ENCODE measurements at regions not wholly inside any gene's neighbourhood (a gene's known extent, or its start where the extent isn't known, plus 50 kb on each side); places are given as distances from the start of the nearest gene placed in this dataset.
"Not testable (repeated sequence)": the region's sequence is repeated elsewhere in the genome, so short reads cannot be mapped to it uniquely, and the experiment has no call there.

DNA sequence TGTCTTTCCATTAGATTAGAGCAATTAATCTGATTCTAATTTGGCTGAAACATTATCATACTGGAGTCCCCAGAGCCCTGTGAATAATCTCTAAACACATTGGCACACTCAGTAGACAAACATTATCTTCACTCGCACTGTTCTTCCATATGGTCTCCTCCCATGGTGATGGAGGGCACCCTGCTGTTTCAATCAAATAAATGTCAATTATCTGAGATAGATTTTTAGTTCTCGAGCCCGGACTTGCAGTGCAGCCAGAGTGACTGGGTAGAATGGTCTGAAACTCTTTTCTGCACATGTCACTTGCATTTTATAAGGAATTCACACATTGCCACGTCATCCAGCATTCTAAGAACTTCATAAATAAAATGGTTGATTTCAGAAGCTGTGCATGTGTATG is 90.6 kb upstream of the MAP3K7 start:
- WGBS, 4 donors, result 40 to 59% (median 54%) methylated on average over 4 of the region's 4 CpGs
- no peaks in the 10 kb centered on the region for H3K4me1 ChIP-seq
- no peak for DNase-seq
- H3K27ac ChIP-seq, result no peak overlapping the region
- no peaks in the 10 kb centered on the region for H3K27me3 ChIP-seq
- no peaks in the 10 kb centered on the region for H3K9me3 ChIP-seq
- intact Hi-C loops (cut with DNase I), result no loop called here
- ATAC-seq, result no peak
- no peak overlapping the region for H3K4me3 ChIP-seq
- TF ChIP-seq, protein P1, sequence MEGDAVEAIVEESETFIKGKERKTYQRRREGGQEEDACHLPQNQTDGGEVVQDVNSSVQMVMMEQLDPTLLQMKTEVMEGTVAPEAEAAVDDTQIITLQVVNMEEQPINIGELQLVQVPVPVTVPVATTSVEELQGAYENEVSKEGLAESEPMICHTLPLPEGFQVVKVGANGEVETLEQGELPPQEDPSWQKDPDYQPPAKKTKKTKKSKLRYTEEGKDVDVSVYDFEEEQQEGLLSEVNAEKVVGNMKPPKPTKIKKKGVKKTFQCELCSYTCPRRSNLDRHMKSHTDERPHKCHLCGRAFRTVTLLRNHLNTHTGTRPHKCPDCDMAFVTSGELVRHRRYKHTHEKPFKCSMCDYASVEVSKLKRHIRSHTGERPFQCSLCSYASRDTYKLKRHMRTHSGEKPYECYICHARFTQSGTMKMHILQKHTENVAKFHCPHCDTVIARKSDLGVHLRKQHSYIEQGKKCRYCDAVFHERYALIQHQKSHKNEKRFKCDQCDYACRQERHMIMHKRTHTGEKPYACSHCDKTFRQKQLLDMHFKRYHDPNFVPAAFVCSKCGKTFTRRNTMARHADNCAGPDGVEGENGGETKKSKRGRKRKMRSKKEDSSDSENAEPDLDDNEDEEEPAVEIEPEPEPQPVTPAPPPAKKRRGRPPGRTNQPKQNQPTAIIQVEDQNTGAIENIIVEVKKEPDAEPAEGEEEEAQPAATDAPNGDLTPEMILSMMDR (IDR thresholded peaks at IDR 0.05), result no peak
- no peak for TF ChIP-seq POLR2A (IDR thresholded peaks at IDR 0.05)
- no peaks in the 10 kb centered on the region for H3K36me3 ChIP-seq

DNA sequence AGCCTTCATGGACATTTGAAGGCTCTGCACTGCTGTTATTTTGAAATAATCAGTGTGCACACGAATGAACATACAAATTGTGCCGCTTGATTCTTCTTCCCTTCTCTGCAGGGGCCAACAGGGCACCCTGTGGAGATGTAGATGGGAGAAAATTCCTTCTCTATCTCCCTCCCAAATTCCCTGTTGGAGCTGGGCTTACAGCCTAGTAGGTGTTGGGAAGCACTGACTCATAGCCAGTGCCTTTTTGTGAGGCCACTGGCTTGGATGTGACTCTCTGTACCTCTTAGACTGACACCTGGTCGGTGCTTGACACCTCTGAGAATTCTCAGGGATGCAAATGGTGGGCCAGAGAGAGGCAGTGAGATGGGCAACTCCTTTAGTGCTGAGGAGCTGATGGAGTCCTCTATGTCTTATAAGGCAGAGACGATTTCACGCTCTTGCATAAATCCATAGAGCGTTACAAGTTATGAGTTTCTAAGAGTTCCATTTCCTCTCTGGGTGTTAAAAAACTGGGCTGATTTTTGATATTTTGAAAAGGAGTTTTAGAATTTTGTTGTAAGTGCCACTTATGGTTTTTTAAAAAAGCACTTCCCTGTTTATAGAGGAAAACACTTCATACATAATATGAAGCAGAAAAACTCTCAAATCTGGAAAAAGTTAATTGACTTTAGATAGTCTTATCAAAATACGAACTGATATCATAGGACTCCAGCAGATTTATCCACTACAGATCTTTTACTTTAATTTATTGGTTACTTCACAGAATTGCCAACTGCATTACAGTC is 89.8 kb upstream of the MAP3K7 start:
- Histone ChIP-seq H3K27me3 (no peaks in the 10 kb centered on the region), H3K4me3 (no peak overlapping the region), H3K36me3 (no peaks in the 10 kb centered on the region), H3K4me1 (no peaks in the 10 kb centered on the region), H3K27ac (no peak overlapping the region), H3K9me3 (no peaks in the 10 kb centered on the region)
- ATAC-seq (no peak), DNase-seq (no peak)
- 60 to 65% (median 65%) methylated on average over 7 of the region's 7 CpGs for WGBS, 4 donors
- intact Hi-C loops (cut with DNase I), result no loop called here
- TF ChIP-seq, protein P1 (IDR thresholded peaks at IDR 0.05), result no peak
- TF ChIP-seq POLR2A (IDR thresholded peaks at IDR 0.05), result no peak

DNA sequence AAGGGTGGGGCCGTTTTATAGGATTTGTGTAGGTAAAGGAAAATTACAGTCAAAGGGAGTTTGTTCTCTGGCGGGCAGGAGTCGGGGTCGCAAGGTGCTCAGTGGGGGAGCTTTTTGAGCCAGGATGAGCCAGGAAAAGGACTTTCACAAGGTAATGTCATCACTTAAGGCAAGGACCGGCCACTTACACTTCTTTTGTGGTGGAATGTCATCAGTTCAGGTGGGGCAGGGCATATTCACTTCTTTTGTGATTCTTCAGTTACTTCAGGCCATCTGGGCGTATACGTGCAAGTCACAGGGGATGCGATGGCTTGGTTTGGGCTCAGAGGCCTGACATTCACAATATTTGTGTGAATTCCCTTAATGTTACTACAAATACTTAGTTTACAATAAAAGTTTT is 88.2 kb upstream of the MAP3K7 start:
- H3K27ac ChIP-seq; DNase-seq; H3K4me1 ChIP-seq; ATAC-seq; H3K9me3 ChIP-seq; intact Hi-C loops (cut with DNase I); H3K27me3 ChIP-seq; H3K36me3 ChIP-seq; H3K4me3 ChIP-seq: not testable (repeated sequence)
- 76 to 92% (median 84%) methylated on average over 5 to 8 of the region's 8 CpGs for WGBS, 4 donors

DNA sequence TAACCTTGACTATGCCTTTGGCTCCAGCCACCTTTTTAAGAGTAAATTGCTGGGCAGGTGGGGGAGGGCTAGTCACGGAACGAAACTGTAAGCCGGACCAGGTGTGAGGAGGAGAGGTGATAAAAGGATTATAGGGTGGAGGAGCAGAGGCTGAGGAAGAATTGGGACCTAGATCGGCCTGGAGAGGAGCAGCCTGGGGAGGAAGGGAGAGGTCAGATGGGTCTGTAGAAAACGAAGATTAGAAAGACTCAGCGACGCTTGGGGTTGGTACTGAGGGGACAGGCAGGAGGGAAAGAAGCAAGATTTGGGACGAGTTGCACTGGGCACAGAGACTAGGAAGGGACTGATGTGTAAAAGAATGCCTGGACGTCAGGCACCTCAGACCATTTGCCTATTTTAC is 87.2 kb upstream of the MAP3K7 start:
- intact Hi-C loops (cut with DNase I); H3K36me3 ChIP-seq; H3K9me3 ChIP-seq; H3K27me3 ChIP-seq; H3K4me3 ChIP-seq; H3K4me1 ChIP-seq; H3K27ac ChIP-seq; DNase-seq; ATAC-seq: not testable (repeated sequence)
- WGBS, 4 donors, result 55 to 60% (median 57%) methylated on average over 7 to 9 of the region's 9 CpGs

DNA sequence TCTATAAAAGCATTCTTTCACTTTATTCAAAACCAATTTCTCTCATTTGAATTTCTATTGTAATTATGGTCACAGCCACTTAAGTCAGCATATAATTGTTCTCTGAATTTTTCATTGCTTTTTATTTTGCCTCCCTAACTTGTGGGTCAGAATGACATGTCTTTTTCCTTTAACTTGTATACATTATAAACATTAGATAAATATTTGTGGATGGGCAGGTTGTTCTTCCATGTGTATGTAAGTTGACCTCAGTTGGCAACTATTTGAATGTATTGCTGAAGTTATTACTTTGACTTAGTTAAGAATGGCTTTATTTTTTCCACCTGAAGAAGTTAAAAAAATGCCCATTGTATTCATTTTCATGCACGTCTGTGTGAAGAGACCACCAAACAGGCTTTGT is 83.0 kb upstream of the MAP3K7 start:
- DNase-seq (no peak), ATAC-seq (no peak)
- Histone ChIP-seq H3K36me3 (no peaks in the 10 kb centered on the region), H3K27me3 (no peaks in the 10 kb centered on the region), H3K9me3 (no peaks in the 10 kb centered on the region), H3K27ac (no peak overlapping the region), H3K4me1 (no peaks in the 10 kb centered on the region), H3K4me3 (no peak overlapping the region)
- TF ChIP-seq, protein P1 (IDR thresholded peaks at IDR 0.05), result no peak
- TF ChIP-seq POLR2A (IDR thresholded peaks at IDR 0.05), result no peak
- intact Hi-C loops (cut with DNase I), result no loop called here
- whole genome bisulfite sequencing, 4 donors, result 74 to 93% (median 83%) methylated on average over 1 of the region's 1 CpG
